ENCODE measurements at regions not wholly inside any gene's neighbourhood (a gene's known extent, or its start where the extent isn't known, plus 50 kb on each side); places are given as distances from the start of the nearest gene placed in this dataset.
"Not testable (repeated sequence)": the region's sequence is repeated elsewhere in the genome, so short reads cannot be mapped to it uniquely, and the experiment has no call there.

DNA sequence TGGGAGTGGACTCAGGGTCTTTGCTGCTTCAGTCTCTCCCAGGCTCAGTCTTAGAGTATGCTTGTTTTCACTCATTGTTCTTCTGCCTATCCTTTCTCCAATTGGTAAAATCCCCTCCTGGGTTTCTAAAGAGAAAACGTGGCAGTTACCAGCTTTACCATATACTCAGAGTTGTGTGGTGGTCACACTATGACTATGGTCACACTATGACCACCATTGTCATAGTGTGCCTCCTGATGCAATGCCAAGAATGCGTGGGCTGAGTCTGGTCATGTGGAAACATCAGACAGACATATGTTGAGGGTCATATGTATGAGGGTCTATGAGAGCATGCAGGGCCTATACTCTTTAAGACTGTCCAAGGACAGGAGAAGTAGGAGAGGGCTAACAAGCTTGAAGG is 326.5 kb upstream of the PRR16 start:
- DNase-seq (ENCODE audit: low read depth in 4 of 4, low spot score in 3 of 4): no peak

- DNase-seq (ENCODE audit: low read depth in 4 of 4, low spot score in 3 of 4): no peak
Measured at GRCh38 chr5:120139039-120139438, 325.1 kb upstream of the PRR16 start.

- DNase-seq (ENCODE audit: low read depth in 4 of 4, low spot score in 3 of 4): no peak
Measured at GRCh38 chr5:120140501-120140900, 323.6 kb upstream of the PRR16 start.

- DNase-seq (ENCODE audit: low read depth in 4 of 4, low spot score in 3 of 4): no peak
Measured at GRCh38 chr5:120141076-120141475, 323.0 kb upstream of the PRR16 start.

GRCh38 chr5:120146787-120147186 is 317.3 kb upstream of the PRR16 start:
- DNase-seq (ENCODE audit: low read depth in 4 of 4, low spot score in 3 of 4): no peak

DNA sequence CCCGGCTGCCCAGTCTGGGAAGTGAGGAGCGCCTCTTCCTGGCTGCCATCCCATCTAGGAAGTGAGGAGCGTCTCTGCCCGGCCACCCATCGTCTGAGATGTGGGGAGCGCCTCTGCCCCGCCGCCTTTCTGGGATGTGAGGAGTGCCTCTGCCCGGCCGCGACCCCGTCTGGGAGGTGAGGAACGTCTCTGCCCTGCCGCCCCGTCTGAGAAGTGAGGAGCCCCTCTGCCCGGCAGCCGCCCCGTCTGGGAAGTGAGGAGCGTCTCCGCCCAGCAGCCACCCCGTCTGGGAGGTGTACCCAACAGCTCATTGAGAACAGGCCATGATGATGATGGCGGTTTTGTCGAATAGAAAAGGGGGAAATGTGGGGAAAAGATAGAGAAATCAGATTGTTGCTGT is 316.2 kb upstream of the PRR16 start:
- DNase-seq (ENCODE audit: low read depth in 4 of 4, low spot score in 3 of 4): not testable (repeated sequence)

GRCh38 chr5:120150770-120151169 is 313.3 kb upstream of the PRR16 start:
- no peak for DNase-seq (ENCODE audit: low read depth in 4 of 4, low spot score in 3 of 4)

DNA sequence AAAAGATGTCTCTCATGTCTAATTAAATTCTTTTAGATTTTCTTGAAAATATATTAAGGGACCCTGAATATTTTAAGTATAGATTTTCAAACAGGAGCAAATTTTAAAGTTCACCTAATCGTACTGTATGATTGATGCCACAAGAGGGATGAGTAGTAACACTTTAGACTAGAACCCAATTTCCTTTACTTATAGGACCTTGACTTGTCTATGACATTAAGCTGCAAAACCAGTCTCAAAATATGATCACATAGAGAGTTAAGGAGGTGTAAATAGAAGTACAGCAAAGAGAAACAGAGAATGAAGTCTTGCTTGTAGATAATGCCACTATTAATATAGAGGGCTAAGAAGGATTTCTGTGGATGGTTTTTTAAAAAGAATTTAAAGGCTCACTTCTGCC is 312.9 kb upstream of the PRR16 start:
- no peak for DNase-seq (ENCODE audit: low read depth in 4 of 4, low spot score in 3 of 4)

DNA sequence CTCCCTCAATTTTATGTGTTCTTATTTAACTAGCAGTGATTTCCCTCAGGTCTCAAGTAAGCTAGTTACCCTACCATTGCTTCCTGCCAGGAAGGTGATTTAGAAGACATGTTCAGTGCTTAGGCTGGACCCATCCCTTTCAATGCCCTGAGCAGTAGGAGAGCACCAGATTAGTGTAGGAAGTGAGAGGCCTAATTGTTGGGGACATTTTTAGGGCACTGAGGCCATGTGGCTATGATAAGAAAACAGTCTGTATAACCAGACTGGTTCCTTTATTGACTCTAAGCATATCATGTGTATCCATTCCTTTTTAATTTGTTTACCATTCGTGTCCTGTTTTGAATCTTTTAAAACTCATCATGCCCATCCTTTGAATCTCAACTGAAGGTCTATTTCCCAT is 312.3 kb upstream of the PRR16 start:
- no peak for DNase-seq (ENCODE audit: low read depth in 4 of 4, low spot score in 3 of 4)

DNA sequence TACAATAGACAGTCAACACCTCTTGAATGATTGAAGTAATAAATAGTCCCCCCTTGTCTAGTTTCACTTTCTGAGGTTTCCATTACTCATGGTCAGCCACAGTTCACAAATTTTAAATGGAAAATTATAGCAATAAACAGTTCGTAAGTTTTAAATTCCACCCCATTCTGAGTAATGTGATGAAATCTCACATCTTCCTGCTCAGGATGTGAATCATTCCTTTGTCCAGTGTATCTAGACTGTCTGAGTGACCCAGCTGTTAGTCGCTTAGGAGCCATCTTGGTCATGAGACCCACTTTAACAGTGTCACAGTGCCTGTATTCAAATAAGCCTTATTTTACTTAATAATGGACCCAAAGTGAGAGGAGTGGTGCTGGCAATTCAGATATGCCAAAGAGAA is 311.6 kb upstream of the PRR16 start:
- no peak for DNase-seq (ENCODE audit: low read depth in 4 of 4, low spot score in 3 of 4)

- DNase-seq (ENCODE audit: low read depth in 4 of 4, low spot score in 3 of 4): no peak
Measured at GRCh38 chr5:120152931-120153330, 311.2 kb upstream of the PRR16 start.

- no peak for DNase-seq (ENCODE audit: low read depth in 4 of 4, low spot score in 3 of 4)
Measured at GRCh38 chr5:120153551-120153950, 310.5 kb upstream of the PRR16 start.

- no peak for DNase-seq (ENCODE audit: low read depth in 4 of 4, low spot score in 3 of 4)
Measured at GRCh38 chr5:120155873-120156272, 308.2 kb upstream of the PRR16 start.

- no peak for DNase-seq (ENCODE audit: low read depth in 4 of 4, low spot score in 3 of 4)
Measured at GRCh38 chr5:120158211-120158610, 305.9 kb upstream of the PRR16 start.

DNA sequence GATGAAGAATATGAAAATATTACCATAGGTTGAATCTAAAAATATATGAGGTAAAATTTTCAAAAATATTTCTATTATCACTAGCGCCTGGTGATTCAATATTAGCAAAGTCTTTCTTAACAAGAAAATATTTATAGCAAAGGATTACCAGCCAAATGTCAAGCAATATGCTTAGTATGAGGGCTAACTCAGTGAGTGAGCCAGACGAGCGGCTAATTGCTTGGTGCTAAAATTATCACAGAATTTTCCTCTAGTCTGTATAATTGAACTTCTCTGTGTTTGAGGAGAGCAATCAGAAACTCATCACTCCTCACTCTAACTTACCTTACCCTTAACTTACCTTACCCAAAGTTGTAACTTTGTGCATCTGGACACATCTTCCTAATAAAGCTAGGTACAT is 304.9 kb upstream of the PRR16 start:
- no peak for DNase-seq (ENCODE audit: low read depth in 4 of 4, low spot score in 3 of 4)

DNA sequence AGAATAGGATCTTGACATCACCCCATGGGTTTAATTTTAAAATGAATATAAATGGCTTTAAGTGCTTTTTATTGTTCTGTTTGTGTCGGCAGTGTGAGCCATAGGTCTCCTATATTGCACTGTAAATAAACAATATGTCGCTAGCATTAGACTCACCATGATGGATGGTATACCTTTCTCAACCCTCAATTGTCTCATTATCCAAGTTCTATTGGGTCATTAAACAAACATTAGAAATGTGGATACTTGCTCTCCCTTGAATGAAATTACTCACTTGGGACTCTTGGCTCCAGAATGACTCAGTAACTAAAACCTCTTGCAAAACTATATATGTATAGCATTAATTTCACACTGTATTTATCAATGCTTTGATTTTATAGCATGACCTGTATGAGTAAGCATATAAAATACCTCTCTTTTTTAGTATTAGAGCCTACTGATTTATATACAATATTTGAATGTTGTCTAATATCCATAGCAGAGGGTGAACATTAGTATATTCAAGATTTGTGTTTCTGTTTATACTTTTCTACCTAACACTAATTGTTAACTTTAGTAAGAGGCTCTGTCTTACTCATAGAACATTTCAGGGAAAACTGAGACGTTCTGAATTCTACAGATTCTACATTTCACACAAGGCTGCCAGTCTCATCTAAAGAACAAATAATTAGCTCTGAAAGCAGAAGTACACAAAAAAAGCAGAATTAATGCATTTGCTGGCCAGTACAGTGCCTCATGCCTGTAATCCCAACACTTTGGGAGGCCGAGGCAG is 303.8 kb upstream of the PRR16 start:
- DNase-seq (ENCODE audit: low read depth in 4 of 4, low spot score in 3 of 4): no peak

DNA sequence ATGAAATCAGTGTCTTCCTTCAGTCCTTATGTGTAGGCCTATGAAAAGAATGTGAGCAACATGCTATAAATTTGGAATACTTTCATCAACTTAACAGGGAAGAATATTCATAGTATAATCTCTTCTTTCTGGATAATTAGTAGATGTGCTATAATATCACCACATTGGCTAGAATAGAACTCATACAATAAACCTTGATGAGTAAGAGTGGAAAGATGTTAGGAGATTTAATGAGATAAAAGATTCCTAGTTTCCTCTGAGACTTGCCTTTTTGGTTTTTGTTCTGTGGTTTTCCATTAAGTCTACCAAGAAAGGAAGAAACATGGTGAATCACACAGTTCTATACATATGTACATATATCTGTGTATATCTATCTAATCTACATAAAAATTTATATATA is 301.8 kb upstream of the PRR16 start:
- no peak for DNase-seq (ENCODE audit: low read depth in 4 of 4, low spot score in 3 of 4)

- DNase-seq (ENCODE audit: low read depth in 4 of 4, low spot score in 3 of 4): no peak
Measured at GRCh38 chr5:120164037-120164436, 300.1 kb upstream of the PRR16 start.

GRCh38 chr5:120164986-120165385 is 299.1 kb upstream of the PRR16 start:
- DNase-seq (ENCODE audit: low read depth in 4 of 4, low spot score in 3 of 4): no peak

DNA sequence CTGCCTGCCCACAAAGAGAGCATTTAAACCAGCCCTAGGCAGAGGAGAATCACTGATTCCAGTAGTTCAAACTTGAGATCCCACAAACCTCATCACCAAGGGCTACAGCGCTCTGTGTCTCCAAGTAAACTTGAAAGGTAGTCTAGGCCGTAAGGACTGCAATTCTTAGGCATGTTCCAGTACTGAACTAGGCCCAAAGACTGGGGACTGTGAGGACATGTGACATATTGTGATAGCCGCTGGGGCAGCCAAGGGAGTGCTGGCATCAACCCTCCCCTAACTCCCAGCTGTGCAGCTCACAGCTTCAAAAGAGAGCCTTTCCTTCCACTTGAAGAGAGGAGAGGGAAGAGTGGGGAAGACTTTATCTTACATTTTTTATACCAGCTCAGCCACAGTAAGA is 291.0 kb upstream of the PRR16 start:
- no peak for DNase-seq (ENCODE audit: low read depth in 4 of 4, low spot score in 3 of 4)

GRCh38 chr5:120174089-120174488 is 290.0 kb upstream of the PRR16 start:
- DNase-seq (ENCODE audit: low read depth in 4 of 4, low spot score in 3 of 4): no peak

DNA sequence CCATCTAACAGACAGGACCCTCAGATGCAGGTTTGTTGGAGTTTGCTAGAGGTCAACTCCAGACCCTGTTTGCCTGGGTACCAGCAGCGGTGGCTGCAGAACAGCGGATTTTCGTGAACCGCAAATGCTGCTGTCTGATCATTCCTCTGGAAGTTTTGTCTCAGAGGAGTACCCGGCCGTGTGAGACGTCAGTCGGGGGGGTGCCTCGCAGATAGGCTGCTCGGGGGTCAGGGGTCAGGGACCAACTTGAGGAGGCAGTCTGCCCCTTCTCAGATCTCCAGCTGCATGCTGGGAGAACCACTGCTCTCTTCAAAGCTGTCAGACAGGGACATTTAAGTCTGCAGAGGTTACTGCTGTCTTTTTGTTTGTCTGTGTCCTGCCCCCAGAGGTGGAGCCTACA is 282.9 kb upstream of the PRR16 start:
- DNase-seq (ENCODE audit: low read depth in 4 of 4, low spot score in 3 of 4): not testable (repeated sequence)

- DNase-seq (ENCODE audit: low read depth in 4 of 4, low spot score in 3 of 4): not testable (repeated sequence)
Measured at GRCh38 chr5:120194650-120195049, 269.4 kb upstream of the PRR16 start.
